GM21737 (cell line): ENCODE measurements at regions not wholly inside any gene's neighbourhood (a gene's known extent, or its start where the extent isn't known, plus 50 kb on each side); places are given as distances from the start of the nearest gene placed in this dataset.

Experiments used
- ATAC-seq: cut with Tn5 transposase; IDR thresholded peaks from one replicate; pipeline ENCODE4 v1.9.1; 2021; ENCODE audit warnings: mild to moderate bottlenecking, moderate library complexity; ENCODE audit not compliant: unreplicated experiment

GRCh38 chr6:223763-224162, 68.5 kb upstream of the DUSP22 start:
- no peak for ATAC-seq

GRCh38 chr6:224350-224749, 67.9 kb upstream of the DUSP22 start:
- no peak for ATAC-seq

GRCh38 chr6:225121-225721, 67.1 kb upstream of the DUSP22 start:
- ATAC-seq, result no peak

- ATAC-seq, result no peak
Observed at GRCh38 chr6:225907-226306, 66.4 kb upstream of the DUSP22 start.

- peak; percentile 21 for ATAC-seq
Observed at GRCh38 chr6:226516-227073, 65.7 kb upstream of the DUSP22 start.

- peak; percentile 26 for ATAC-seq
Observed at GRCh38 chr6:227074-227782, 65.1 kb upstream of the DUSP22 start.

- ATAC-seq, result peak; percentile 26
Observed at GRCh38 chr6:227812-228338, 64.4 kb upstream of the DUSP22 start.

GRCh38 chr6:228881-229651, 63.2 kb upstream of the DUSP22 start:
- ATAC-seq, result peak; percentile 31

- no peak for ATAC-seq
Observed at GRCh38 chr6:231779-232178, 60.5 kb upstream of the DUSP22 start.

GRCh38 chr6:232982-233640, 59.2 kb upstream of the DUSP22 start:
- ATAC-seq, result no peak

- ATAC-seq, result no peak
Observed at GRCh38 chr6:234706-235372, 57.4 kb upstream of the DUSP22 start.

GRCh38 chr6:235763-236360, 56.4 kb upstream of the DUSP22 start:
- no peak for ATAC-seq

- no peak for ATAC-seq
Observed at GRCh38 chr6:236519-236918, 55.8 kb upstream of the DUSP22 start.

GRCh38 chr6:240151-240550, 52.1 kb upstream of the DUSP22 start:
- no peak for ATAC-seq

GRCh38 chr6:241336-241865, 50.9 kb upstream of the DUSP22 start:
- ATAC-seq, result no peak
